SK-N-SH (cell line): ENCODE measurements at regions not wholly inside any gene's neighbourhood (a gene's known extent, or its start where the extent isn't known, plus 50 kb on each side); places are given as distances from the start of the nearest gene placed in this dataset.

ENCODE experiments used
- CHD2 ChIP-seq: fragments of 150-350 bp; IDR thresholded peaks from 2 replicates; pipeline ENCODE4 v1.6.1; 2018; ENCODE audit warnings: low read length; ENCODE audit not compliant: partially characterized antibody
- EP300 ChIP-seq, 2 experiments: IDR thresholded peaks; 2 replicates each; pipeline versions ENCODE4 v1.4.0 to v1.6.1; 2012; ENCODE audit warnings: borderline replicate concordance in 1 of 2, low read depth in 1 of 2, low read length in 1 of 2
- TCF12 ChIP-seq: IDR thresholded peaks from 2 replicates; pipeline ENCODE4 v1.4.0; 2012
- TF ChIP-seq, protein P1 (sequence below): fragments of 200-600 bp; sonication (generic); IDR thresholded peaks from 2 replicates; pipeline ENCODE4 v1.6.1; 2017; ENCODE audit warnings: antibody characterized with exemption, mild to moderate bottlenecking, moderate library complexity

DNA sequence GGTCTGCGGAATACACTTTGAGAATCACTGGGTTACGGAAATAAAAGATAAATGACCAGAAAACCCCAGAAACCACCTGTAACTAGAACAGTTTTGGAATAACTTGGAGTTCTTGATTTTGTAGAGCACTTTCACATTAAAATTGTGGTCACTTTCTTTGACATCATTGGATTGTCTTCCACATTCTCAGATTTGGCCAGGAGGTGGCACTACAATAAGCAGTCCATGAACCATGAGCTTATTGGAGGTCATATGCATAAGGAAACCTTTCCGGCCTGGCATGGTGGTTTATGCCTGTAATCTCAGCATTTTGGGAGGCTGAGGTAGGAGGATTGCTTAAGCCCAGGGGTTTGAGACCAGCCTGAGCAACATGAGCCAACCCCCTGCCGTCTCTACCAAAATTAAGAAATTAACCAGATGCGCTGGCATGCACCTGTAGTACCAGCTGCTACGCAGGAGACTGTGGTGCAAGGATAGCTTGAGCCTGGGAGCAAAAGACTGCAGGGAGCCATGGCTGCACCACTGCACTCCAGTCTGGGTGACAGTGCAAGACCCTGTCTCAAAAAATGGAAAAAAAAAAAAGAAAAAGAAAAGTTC is 107.7 kb upstream of the CAND1 start:
- TF ChIP-seq, protein P1, sequence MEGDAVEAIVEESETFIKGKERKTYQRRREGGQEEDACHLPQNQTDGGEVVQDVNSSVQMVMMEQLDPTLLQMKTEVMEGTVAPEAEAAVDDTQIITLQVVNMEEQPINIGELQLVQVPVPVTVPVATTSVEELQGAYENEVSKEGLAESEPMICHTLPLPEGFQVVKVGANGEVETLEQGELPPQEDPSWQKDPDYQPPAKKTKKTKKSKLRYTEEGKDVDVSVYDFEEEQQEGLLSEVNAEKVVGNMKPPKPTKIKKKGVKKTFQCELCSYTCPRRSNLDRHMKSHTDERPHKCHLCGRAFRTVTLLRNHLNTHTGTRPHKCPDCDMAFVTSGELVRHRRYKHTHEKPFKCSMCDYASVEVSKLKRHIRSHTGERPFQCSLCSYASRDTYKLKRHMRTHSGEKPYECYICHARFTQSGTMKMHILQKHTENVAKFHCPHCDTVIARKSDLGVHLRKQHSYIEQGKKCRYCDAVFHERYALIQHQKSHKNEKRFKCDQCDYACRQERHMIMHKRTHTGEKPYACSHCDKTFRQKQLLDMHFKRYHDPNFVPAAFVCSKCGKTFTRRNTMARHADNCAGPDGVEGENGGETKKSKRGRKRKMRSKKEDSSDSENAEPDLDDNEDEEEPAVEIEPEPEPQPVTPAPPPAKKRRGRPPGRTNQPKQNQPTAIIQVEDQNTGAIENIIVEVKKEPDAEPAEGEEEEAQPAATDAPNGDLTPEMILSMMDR, result peak; percentile 69
- no peak for TF ChIP-seq CHD2
- TF ChIP-seq TCF12, result no peak
- TF ChIP-seq EP300 (IDR thresholded peaks at IDR 0.05; ENCODE audit: borderline replicate concordance in 1 of 2, low read depth in 1 of 2, low read length in 1 of 2), result no peak
